ENCODE measurements at regions not wholly inside any gene's neighbourhood (a gene's known extent, or its start where the extent isn't known, plus 50 kb on each side); places are given as distances from the start of the nearest gene placed in this dataset.

- Histone ChIP-seq H3K9me3 (no peaks in the 10 kb centered on the region), H3K36me3 (no peaks in the 10 kb centered on the region), H3K27ac (no peak overlapping the region), H3K4me1 (no peaks in the 10 kb centered on the region), H3K27me3 (no peaks in the 10 kb centered on the region), H3K4me3 (no peak overlapping the region)
- no peak for DNase-seq
- no peak for TF ChIP-seq POLR2A (IDR thresholded peaks at IDR 0.05)
Observed at GRCh38 chr10:130993612-130994011, 317.9 kb downstream of the TCERG1L start.

- Histone ChIP-seq H3K4me3 (no peak overlapping the region), H3K27me3 (no peaks in the 10 kb centered on the region), H3K4me1 (no peaks in the 10 kb centered on the region), H3K36me3 (no peaks in the 10 kb centered on the region), H3K9me3 (no peaks in the 10 kb centered on the region), H3K27ac (no peak overlapping the region)
- TF ChIP-seq POLR2A (IDR thresholded peaks at IDR 0.05) = no peak
- TF ChIP-seq CTCF (IDR thresholded peaks at IDR 0.05) = no peak
- DNase-seq = no peak
Observed at GRCh38 chr10:130994191-130994590, 317.3 kb downstream of the TCERG1L start.

GRCh38 chr10:130994845-130995244 lies 316.7 kb downstream of the TCERG1L start:
- Histone ChIP-seq H3K36me3 (no peaks in the 10 kb centered on the region), H3K27me3 (no peaks in the 10 kb centered on the region), H3K9me3 (no peaks in the 10 kb centered on the region), H3K27ac (no peak overlapping the region), H3K4me3 (no peak overlapping the region), H3K4me1 (no peaks in the 10 kb centered on the region)
- no peak for DNase-seq
- TF ChIP-seq POLR2A (IDR thresholded peaks at IDR 0.05) (no peak), CTCF (IDR thresholded peaks at IDR 0.05) (no peak)

GRCh38 chr10:130997267-130998045 lies 314.1 kb downstream of the TCERG1L start:
- Histone ChIP-seq H3K27me3 (no peaks in the 10 kb centered on the region), H3K4me3 (no peak overlapping the region), H3K4me1 (no peaks in the 10 kb centered on the region), H3K36me3 (no peaks in the 10 kb centered on the region), H3K9me3 (no peaks in the 10 kb centered on the region), H3K27ac (no peak overlapping the region)
- TF ChIP-seq POLR2A (IDR thresholded peaks at IDR 0.05) = no peak
- no peak for TF ChIP-seq CTCF (IDR thresholded peaks at IDR 0.05)
- DNase-seq = no peak

GRCh38 chr10:130998046-130998435 lies 313.5 kb downstream of the TCERG1L start:
- H3K4me1 ChIP-seq = no peaks in the 10 kb centered on the region
- no peaks in the 10 kb centered on the region for H3K9me3 ChIP-seq
- TF ChIP-seq POLR2A (IDR thresholded peaks at IDR 0.05) (no peak), CTCF (IDR thresholded peaks at IDR 0.05) (no peak)
- H3K27ac ChIP-seq = no peak overlapping the region
- no peak for DNase-seq
- no peaks in the 10 kb centered on the region for H3K36me3 ChIP-seq
- H3K27me3 ChIP-seq = no peaks in the 10 kb centered on the region
- no peak overlapping the region for H3K4me3 ChIP-seq

GRCh38 chr10:130998642-130999041 lies 312.9 kb downstream of the TCERG1L start:
- no peaks in the 10 kb centered on the region for H3K4me1 ChIP-seq
- H3K27ac ChIP-seq = no peak overlapping the region
- no peaks in the 10 kb centered on the region for H3K27me3 ChIP-seq
- no peaks in the 10 kb centered on the region for H3K9me3 ChIP-seq
- DNase-seq = no peak
- H3K36me3 ChIP-seq = no peaks in the 10 kb centered on the region
- no peak overlapping the region for H3K4me3 ChIP-seq
- TF ChIP-seq POLR2A (IDR thresholded peaks at IDR 0.05) = no peak
- TF ChIP-seq CTCF (IDR thresholded peaks at IDR 0.05) = no peak

Measured in Peyer's patch (tissue), 4 donors.